DND-41 (cell line): ENCODE measurements at regions not wholly inside any gene's neighbourhood (a gene's known extent, or its start where the extent isn't known, plus 50 kb on each side); places are given as distances from the start of the nearest gene placed in this dataset.

Experiments
- CTCF ChIP-seq: IDR thresholded peaks from 2 replicates; pipeline ENCODE4 v1.5.1; 2012; ENCODE audit warnings: borderline replicate concordance, low read length, moderate library complexity, mild to moderate bottlenecking; ENCODE audit not compliant: poor library complexity, severe bottlenecking; ENCODE audit errors: extremely low read depth
- EZH2 ChIP-seq: IDR thresholded peaks from 3 replicates; pipeline ENCODE4 v1.6.1; 2012; ENCODE audit warnings: borderline replicate concordance, low read depth, mild to moderate bottlenecking, moderate library complexity, low read length, inconsistent platforms; ENCODE audit not compliant: severe bottlenecking

- TF ChIP-seq CTCF (no peak), EZH2 (no peak)
These were observed 430.6 kb downstream of the MIAT start for GRCh38 chr22:27088026-27088425.
